ENCODE measurements at regions not wholly inside any gene's neighbourhood (a gene's known extent, or its start where the extent isn't known, plus 50 kb on each side); places are given as distances from the start of the nearest gene placed in this dataset.
A peak's percentile ranks its signal among the peaks of the same experiment; 100 is the strongest.
"Not testable (repeated sequence)": the region's sequence is repeated elsewhere in the genome, so short reads cannot be mapped to it uniquely, and the experiment has no call there.

DNA sequence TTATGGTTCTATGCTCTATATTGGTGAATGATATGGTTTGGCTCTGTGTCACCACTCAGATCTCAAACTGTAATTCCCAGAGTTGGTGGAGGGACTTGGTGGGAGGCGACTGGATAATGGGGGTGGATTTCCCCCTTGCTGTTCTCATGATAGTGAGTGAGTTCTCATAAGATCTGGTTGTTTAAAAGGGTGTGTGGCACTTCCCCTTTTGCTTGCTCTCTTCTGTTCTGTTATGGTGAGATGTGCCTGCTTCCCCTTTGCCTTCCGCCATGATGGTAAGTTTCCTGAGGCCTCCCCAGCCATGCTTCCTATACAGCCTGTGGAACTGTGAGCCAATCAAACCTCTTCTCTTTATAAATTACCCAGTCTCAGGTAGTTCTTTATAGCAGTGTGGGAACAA lies 446.6 kb upstream of the PDE3A start:
- H2AK5ac ChIP-seq (ENCODE audit: low read depth, low read length); H2BK5ac ChIP-seq (ENCODE audit: low read length); H2BK12ac ChIP-seq (ENCODE audit: low read length); H3K27me3 ChIP-seq (ENCODE audit: control insufficient read depth in 3 of 3, insufficient read depth in 3 of 3, low read depth in 1 of 3, low read length in 3 of 3); H2BK15ac ChIP-seq (ENCODE audit: low read length); H3K4me3 ChIP-seq (ENCODE audit: low read length in 2 of 2); H3K9me3 ChIP-seq (replicated peaks in 1 of 2; ENCODE audit: control insufficient read depth in 2 of 2, insufficient read depth in 1 of 2, low read depth in 1 of 2, low read length in 2 of 2); H3K36me3 ChIP-seq (replicated peaks in 1 of 2; ENCODE audit: control insufficient read depth in 2 of 2, insufficient read depth in 2 of 2, low read length in 2 of 2); H3K4me1 ChIP-seq (ENCODE audit: control insufficient read depth in 2 of 2, insufficient read depth in 1 of 2, low read depth in 1 of 2, low read length in 2 of 2); H3K23ac ChIP-seq (ENCODE audit: low read depth, low read length, poor library complexity); H3K4ac ChIP-seq (ENCODE audit: low read length); H2BK120ac ChIP-seq (ENCODE audit: low read depth, low read length); H3K27ac ChIP-seq (replicated peaks; ENCODE audit: low read length); DNase-seq (ENCODE audit: low spot score); H3K79me1 ChIP-seq (ENCODE audit: low read depth, low read length); H3K14ac ChIP-seq (ENCODE audit: low read length); H3K4me2 ChIP-seq (ENCODE audit: insufficient read depth, low read length, poor library complexity, severe bottlenecking); H4K8ac ChIP-seq (ENCODE audit: low read depth, low read length); H3K18ac ChIP-seq (ENCODE audit: low read length); H2AFZ ChIP-seq (ENCODE audit: low read length); H4K91ac ChIP-seq (ENCODE audit: low read depth, low read length, poor library complexity); H3K9ac ChIP-seq (ENCODE audit: low read depth, low read length, poor library complexity): not testable (repeated sequence)
- WGBS, 2 donors (ENCODE audit: extremely low coverage in 2 of 2, insufficient read length in 2 of 2, insufficient replicate concordance in 1 of 2), result no CpG with 5 or more reads among the region's 2 CpGs

DNA sequence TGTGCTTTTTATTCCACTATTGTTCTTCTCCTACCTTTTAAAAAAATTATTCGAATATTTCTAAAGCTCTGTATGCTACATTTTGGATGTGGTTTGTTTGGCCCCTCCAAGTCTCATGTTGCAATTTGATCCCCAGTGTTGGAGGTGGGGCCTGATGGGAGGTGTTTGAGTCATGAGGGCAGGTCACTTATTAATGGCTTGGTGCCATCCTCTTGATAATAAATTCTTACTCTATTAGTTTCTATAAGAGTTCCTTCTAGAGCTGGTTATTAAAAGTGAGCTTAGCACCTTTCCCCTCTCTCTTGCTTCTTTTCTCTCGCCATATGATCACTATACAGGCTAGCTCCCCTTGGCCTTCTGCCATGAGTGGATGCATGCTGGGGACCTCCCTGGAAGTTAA lies 445.6 kb upstream of the PDE3A start:
- Histone ChIP-seq H3K4me1 (ENCODE audit: control insufficient read depth in 2 of 2, insufficient read depth in 1 of 2, low read depth in 1 of 2, low read length in 2 of 2) (no peaks in the 10 kb centered on the region), H3K4me2 (ENCODE audit: insufficient read depth, low read length, poor library complexity, severe bottlenecking) (no peak overlapping the region), H2AFZ (ENCODE audit: low read length) (no peak overlapping the region), H3K18ac (ENCODE audit: low read length) (no peak overlapping the region), H3K23ac (ENCODE audit: low read depth, low read length, poor library complexity) (no peak overlapping the region), H2BK5ac (ENCODE audit: low read length) (no peak overlapping the region), H2BK12ac (ENCODE audit: low read length) (no peak overlapping the region), H2AK5ac (ENCODE audit: low read depth, low read length) (no peak overlapping the region), H3K9me3 (replicated peaks in 1 of 2; ENCODE audit: control insufficient read depth in 2 of 2, insufficient read depth in 1 of 2, low read depth in 1 of 2, low read length in 2 of 2) (no peaks in the 10 kb centered on the region), H4K91ac (ENCODE audit: low read depth, low read length, poor library complexity) (no peak overlapping the region), H4K8ac (ENCODE audit: low read depth, low read length) (no peak overlapping the region), H2BK15ac (ENCODE audit: low read length) (no peak overlapping the region), H3K27ac (replicated peaks; ENCODE audit: low read length) (no peak overlapping the region), H3K36me3 (replicated peaks in 1 of 2; ENCODE audit: control insufficient read depth in 2 of 2, insufficient read depth in 2 of 2, low read length in 2 of 2) (peaks cover 0 to 2% of the 10 kb centered on the region in 2 donors), H3K4me3 (ENCODE audit: low read length in 2 of 2) (no peak overlapping the region), H3K27me3 (ENCODE audit: control insufficient read depth in 3 of 3, insufficient read depth in 3 of 3, low read depth in 1 of 3, low read length in 3 of 3) (no peaks in the 10 kb centered on the region), H3K9ac (ENCODE audit: low read depth, low read length, poor library complexity) (no peak overlapping the region), H3K79me1 (ENCODE audit: low read depth, low read length) (no peaks in the 10 kb centered on the region), H2BK120ac (ENCODE audit: low read depth, low read length) (no peak overlapping the region), H3K4ac (ENCODE audit: low read length) (no peak overlapping the region), H3K14ac (ENCODE audit: low read length) (no peak overlapping the region)
- no CpG with 5 or more reads among the region's 2 CpGs for WGBS, 2 donors (ENCODE audit: extremely low coverage in 2 of 2, insufficient read length in 2 of 2, insufficient replicate concordance in 1 of 2)
- no peak for DNase-seq (ENCODE audit: low spot score)

DNA sequence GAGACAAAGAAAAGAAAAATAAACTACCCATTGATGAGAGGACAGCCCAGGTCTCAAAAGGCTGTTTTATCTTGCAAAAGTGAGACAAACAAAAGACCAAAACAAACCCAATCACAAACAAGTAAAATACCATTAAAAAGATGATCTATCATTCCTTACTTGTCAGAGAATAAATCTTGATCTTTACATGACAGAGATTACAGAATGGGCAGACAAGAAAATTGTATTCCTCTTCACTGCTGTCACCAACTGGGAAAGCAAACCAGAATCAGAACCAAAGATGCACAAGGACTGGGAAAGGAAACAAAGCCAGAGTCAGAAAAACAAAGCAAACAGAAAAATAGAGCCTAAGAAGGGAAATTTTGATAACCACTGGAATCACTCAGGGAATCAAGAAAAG lies 444.0 kb upstream of the PDE3A start:
- no peak overlapping the region for H3K14ac ChIP-seq (ENCODE audit: low read length)
- peaks cover 0 to 2% of the 10 kb centered on the region in 2 donors for H3K36me3 ChIP-seq (replicated peaks in 1 of 2; ENCODE audit: control insufficient read depth in 2 of 2, insufficient read depth in 2 of 2, low read length in 2 of 2)
- DNase-seq (ENCODE audit: low spot score), result no peak
- no peak overlapping the region for H3K23ac ChIP-seq (ENCODE audit: low read depth, low read length, poor library complexity)
- H3K9ac ChIP-seq (ENCODE audit: low read depth, low read length, poor library complexity), result no peak overlapping the region
- no peaks in the 10 kb centered on the region for H3K4me1 ChIP-seq (ENCODE audit: control insufficient read depth in 2 of 2, insufficient read depth in 1 of 2, low read depth in 1 of 2, low read length in 2 of 2)
- H3K79me1 ChIP-seq (ENCODE audit: low read depth, low read length), result no peaks in the 10 kb centered on the region
- no peak overlapping the region for H3K4ac ChIP-seq (ENCODE audit: low read length)
- no peak overlapping the region for H4K8ac ChIP-seq (ENCODE audit: low read depth, low read length)
- no peak overlapping the region for H2BK15ac ChIP-seq (ENCODE audit: low read length)
- no peak overlapping the region for H3K4me3 ChIP-seq (ENCODE audit: low read length in 2 of 2)
- H3K27me3 ChIP-seq (ENCODE audit: control insufficient read depth in 3 of 3, insufficient read depth in 3 of 3, low read depth in 1 of 3, low read length in 3 of 3), result no peaks in the 10 kb centered on the region
- H3K27ac ChIP-seq (replicated peaks; ENCODE audit: low read length), result no peak overlapping the region
- no peaks in the 10 kb centered on the region for H3K9me3 ChIP-seq (replicated peaks in 1 of 2; ENCODE audit: control insufficient read depth in 2 of 2, insufficient read depth in 1 of 2, low read depth in 1 of 2, low read length in 2 of 2)
- peak overlapping the region; percentile 42 for H2AFZ ChIP-seq (ENCODE audit: low read length)
- H3K4me2 ChIP-seq (ENCODE audit: insufficient read depth, low read length, poor library complexity, severe bottlenecking), result no peak overlapping the region
- H2BK5ac ChIP-seq (ENCODE audit: low read length), result no peak overlapping the region
- no peak overlapping the region for H2BK120ac ChIP-seq (ENCODE audit: low read depth, low read length)
- H2BK12ac ChIP-seq (ENCODE audit: low read length), result no peak overlapping the region
- no peak overlapping the region for H2AK5ac ChIP-seq (ENCODE audit: low read depth, low read length)
- no peak overlapping the region for H3K18ac ChIP-seq (ENCODE audit: low read length)
- no peak overlapping the region for H4K91ac ChIP-seq (ENCODE audit: low read depth, low read length, poor library complexity)

DNA sequence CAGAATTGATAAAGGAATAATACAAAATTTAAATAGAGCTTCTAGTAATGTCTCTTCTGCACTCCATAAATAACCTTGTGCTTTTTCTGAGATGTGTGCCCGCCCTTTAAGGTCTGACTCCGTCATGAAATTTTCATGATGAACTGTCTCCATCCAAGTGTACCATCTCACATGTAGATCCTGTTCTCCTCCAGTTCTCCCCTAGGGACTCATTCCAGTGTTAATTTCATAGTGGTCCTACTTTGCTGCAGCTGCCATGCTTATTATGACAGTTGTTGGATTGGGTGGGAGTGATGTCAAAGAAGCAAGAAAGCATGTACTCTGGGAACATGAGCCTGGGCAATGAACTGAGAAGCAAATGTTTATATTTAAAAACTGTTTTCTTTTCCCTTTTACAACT lies 442.5 kb upstream of the PDE3A start:
- Histone ChIP-seq H3K36me3 (replicated peaks in 1 of 2; ENCODE audit: control insufficient read depth in 2 of 2, insufficient read depth in 2 of 2, low read length in 2 of 2) (no peaks in the 10 kb centered on the region), H2BK15ac (ENCODE audit: low read length) (no peak overlapping the region), H4K91ac (ENCODE audit: low read depth, low read length, poor library complexity) (no peak overlapping the region), H3K27ac (replicated peaks; ENCODE audit: low read length) (no peak overlapping the region), H3K4me1 (ENCODE audit: control insufficient read depth in 2 of 2, insufficient read depth in 1 of 2, low read depth in 1 of 2, low read length in 2 of 2) (no peaks in the 10 kb centered on the region), H2BK12ac (ENCODE audit: low read length) (no peak overlapping the region), H2AFZ (ENCODE audit: low read length) (no peak overlapping the region), H3K4ac (ENCODE audit: low read length) (no peak overlapping the region), H3K14ac (ENCODE audit: low read length) (no peak overlapping the region), H2BK5ac (ENCODE audit: low read length) (no peak overlapping the region), H3K18ac (ENCODE audit: low read length) (no peak overlapping the region), H2AK5ac (ENCODE audit: low read depth, low read length) (no peak overlapping the region), H3K27me3 (ENCODE audit: control insufficient read depth in 3 of 3, insufficient read depth in 3 of 3, low read depth in 1 of 3, low read length in 3 of 3) (no peaks in the 10 kb centered on the region), H2BK120ac (ENCODE audit: low read depth, low read length) (no peak overlapping the region), H3K4me2 (ENCODE audit: insufficient read depth, low read length, poor library complexity, severe bottlenecking) (no peak overlapping the region), H3K9me3 (replicated peaks in 1 of 2; ENCODE audit: control insufficient read depth in 2 of 2, insufficient read depth in 1 of 2, low read depth in 1 of 2, low read length in 2 of 2) (no peaks in the 10 kb centered on the region), H4K8ac (ENCODE audit: low read depth, low read length) (no peak overlapping the region), H3K79me1 (ENCODE audit: low read depth, low read length) (no peaks in the 10 kb centered on the region), H3K4me3 (ENCODE audit: low read length in 2 of 2) (no peak overlapping the region), H3K9ac (ENCODE audit: low read depth, low read length, poor library complexity) (no peak overlapping the region), H3K23ac (ENCODE audit: low read depth, low read length, poor library complexity) (no peak overlapping the region)
- no peak for DNase-seq (ENCODE audit: low spot score)
- no CpG with 5 or more reads among the region's 2 CpGs for WGBS, 2 donors (ENCODE audit: extremely low coverage in 2 of 2, insufficient read length in 2 of 2, insufficient replicate concordance in 1 of 2)
